GM23338 (cell line): ENCODE measurements at regions not wholly inside any gene's neighbourhood (a gene's known extent, or its start where the extent isn't known, plus 50 kb on each side); places are given as distances from the start of the nearest gene placed in this dataset.

Experiments
- ATAC-seq: fragments of 200-7000 bp; cut with Tn5 transposase; 3 replicates; pipeline ENCODE4 v1.9.1; 2020
- DNase-seq: peaks from one replicate; pipeline ENCODE4 v3.0.0-alpha.2; 2015; ENCODE audit warnings: low spot score
- H2AFZ ChIP-seq: fragments of 200-600 bp; sonication (generic); 2 replicates; pipeline ENCODE4 v1.8.0; 2016; ENCODE audit warnings: antibody characterized with exemption, mild to moderate bottlenecking, moderate library complexity
- H3F3A ChIP-seq: fragments of 200-600 bp; sonication (generic); replicated peaks from 2 replicates; pipeline ENCODE4 v1.8.0; 2017; ENCODE audit warnings: antibody characterized with exemption, mixed run types, low read depth
- H3K27ac ChIP-seq: fragments of 200-600 bp; sonication (generic); 2 replicates; pipeline ENCODE4 v1.6.1; 2016; ENCODE audit warnings: low read depth
- H3K27me3 ChIP-seq: fragments of 200-600 bp; sonication (generic); 2 replicates; pipeline ENCODE4 v1.8.0; 2016; ENCODE audit warnings: mild to moderate bottlenecking, mixed run types, moderate library complexity; ENCODE audit not compliant: insufficient read depth
- H3K36me3 ChIP-seq: fragments of 200-600 bp; sonication (generic); 2 replicates; pipeline ENCODE4 v1.8.0; 2016; ENCODE audit warnings: mild to moderate bottlenecking; ENCODE audit not compliant: insufficient read depth
- H3K4me1 ChIP-seq: fragments of 200-600 bp; sonication (generic); 2 replicates; pipeline ENCODE4 v1.8.0; 2016; ENCODE audit warnings: mild to moderate bottlenecking, moderate library complexity; ENCODE audit not compliant: insufficient read depth
- H3K4me2 ChIP-seq: fragments of 200-600 bp; sonication (generic); 2 replicates; pipeline ENCODE4 v1.7.1; 2017; ENCODE audit warnings: mixed run types
- H3K4me3 ChIP-seq: fragments of 200-600 bp; sonication (generic); 2 replicates; pipeline ENCODE4 v1.6.1; 2016; ENCODE audit warnings: mixed run types
- H3K79me2 ChIP-seq: fragments of 200-600 bp; sonication (generic); replicated peaks from 2 replicates; pipeline ENCODE4 v1.8.0; 2017; ENCODE audit warnings: mild to moderate bottlenecking; ENCODE audit not compliant: insufficient read depth
- H3K9me2 ChIP-seq: fragments of 200-600 bp; sonication (generic); 2 replicates; pipeline ENCODE4 v1.8.0; 2017; ENCODE audit not compliant: insufficient read depth
- H4K20me1 ChIP-seq: fragments of 200-600 bp; sonication (generic); replicated peaks from 2 replicates; pipeline ENCODE4 v1.8.0; 2017; ENCODE audit warnings: mild to moderate bottlenecking; ENCODE audit not compliant: insufficient read depth
- H3K27ac Mint-ChIP-seq: 2 replicates; pipeline ENCODE4 v1.8.0; 2020; ENCODE audit warnings: inconsistent platforms, mild to moderate bottlenecking, moderate library complexity, mixed read lengths
- H3K27me3 Mint-ChIP-seq: 3 replicates; pipeline ENCODE4 v1.8.0; 2022; ENCODE audit warnings: low read depth, mild to moderate bottlenecking, moderate library complexity, mixed read lengths, inconsistent platforms; ENCODE audit not compliant: insufficient read depth, poor library complexity
- H3K36me3 Mint-ChIP-seq: 3 replicates; pipeline ENCODE4 v1.8.0; 2021; ENCODE audit warnings: low read depth, mild to moderate bottlenecking, inconsistent platforms, moderate library complexity, mixed read lengths
- H3K4me1 Mint-ChIP-seq: 3 replicates; pipeline ENCODE4 v1.8.0; 2020; ENCODE audit warnings: mild to moderate bottlenecking, inconsistent platforms, mixed read lengths
- H3K4me3 Mint-ChIP-seq: 3 replicates; pipeline ENCODE4 v1.8.0; 2021; ENCODE audit warnings: moderate library complexity, mild to moderate bottlenecking, inconsistent platforms, mixed read lengths
- H3K9me3 Mint-ChIP-seq: 3 replicates; pipeline ENCODE4 v1.8.0; 2020; ENCODE audit warnings: moderate library complexity, mild to moderate bottlenecking, inconsistent platforms, mixed read lengths
- CREB1 ChIP-seq: fragments of 250-450 bp; sonication (Bioruptor Pico); IDR thresholded peaks from 2 replicates; pipeline ENCODE4 v1.5.0; 2020; ENCODE audit warnings: low read depth, mild to moderate bottlenecking, moderate library complexity
- CTCF ChIP-seq, 2 experiments: fragments of 200-600 bp in 1 of 2; sonication (generic) in 1 of 2; conservative IDR thresholded peaks; 2 replicates each; pipeline versions ENCODE4 v1.5.1 to v1.6.1; 2016 to 2017; ENCODE audit warnings: antibody characterized with exemption in 2 of 2, low read depth in 2 of 2, mild to moderate bottlenecking in 2 of 2, moderate library complexity in 1 of 2
- ETS1 ChIP-seq: IDR thresholded peaks from 2 replicates; pipeline ENCODE4 v1.6.1; 2016; ENCODE audit warnings: antibody characterized with exemption
- EZH2 ChIP-seq: fragments of 200-600 bp; sonication (generic); IDR thresholded peaks from one replicate; pipeline ENCODE4 v1.8.0; 2017; ENCODE audit warnings: antibody characterized with exemption, mild to moderate bottlenecking, low read depth; ENCODE audit not compliant: unreplicated experiment
- EZH2phosphoT487 ChIP-seq: fragments of 200-600 bp; sonication (generic); IDR thresholded peaks from one replicate; pipeline ENCODE4 v1.8.1; 2018; ENCODE audit warnings: antibody characterized with exemption; ENCODE audit not compliant: unreplicated experiment
- JUNB ChIP-seq: IDR thresholded peaks from one replicate; pipeline ENCODE4 v1.6.1; 2016; ENCODE audit warnings: antibody characterized with exemption; ENCODE audit not compliant: unreplicated experiment
- NANOG ChIP-seq: IDR thresholded peaks from 2 replicates; pipeline ENCODE4 v1.6.1; 2016; ENCODE audit warnings: antibody characterized with exemption, borderline replicate concordance
- POLR2AphosphoS5 ChIP-seq: IDR thresholded peaks from 2 replicates; pipeline ENCODE4 v1.6.1; 2016; ENCODE audit warnings: antibody characterized with exemption, low read depth
- REST ChIP-seq: IDR thresholded peaks from one replicate; pipeline ENCODE4 v1.6.1; 2018; ENCODE audit warnings: antibody characterized with exemption; ENCODE audit not compliant: unreplicated experiment
- STAT1 ChIP-seq: IDR thresholded peaks from one replicate; pipeline ENCODE4 v1.6.1; 2016; ENCODE audit warnings: antibody characterized with exemption; ENCODE audit not compliant: unreplicated experiment
- ZNF114 ChIP-seq: fragments of 250-450 bp; sonication (Bioruptor Pico); IDR thresholded peaks from 2 replicates; pipeline ENCODE4 v1.5.0; 2020; ENCODE audit warnings: mild to moderate bottlenecking, moderate library complexity
- ZNF331 ChIP-seq: fragments of 250-450 bp; sonication (Bioruptor Pico); IDR thresholded peaks from 2 replicates; pipeline ENCODE4 v1.5.0; 2020; ENCODE audit warnings: low read depth, mild to moderate bottlenecking, moderate library complexity
- ZNF462 ChIP-seq: fragments of 250-450 bp; sonication (Bioruptor Pico); IDR thresholded peaks from 2 replicates; pipeline ENCODE4 v1.5.0; 2020; ENCODE audit warnings: mild to moderate bottlenecking, moderate library complexity

GRCh38 chr17:6233856-6234255, 163.7 kb downstream of the WSCD1 start:
- H3K27me3 Mint-ChIP-seq = peaks cover 13% of the 10 kb centered on the region
- Histone ChIP-seq H3K27me3 (no peaks in the 10 kb centered on the region), H3K9me2 (no peaks in the 10 kb centered on the region), H3K27ac (no peak overlapping the region), H3F3A (peaks cover 4% of the 10 kb centered on the region; the same call in 1 of the 2 replicates), H4K20me1 (no peaks in the 10 kb centered on the region), H3K79me2 (no peaks in the 10 kb centered on the region), H3K36me3 (no peaks in the 10 kb centered on the region), H3K4me2 (no peak overlapping the region), H3K4me3 (no peak overlapping the region), H2AFZ (no peak overlapping the region), H3K4me1 (peaks cover 17% of the 10 kb centered on the region)
- ATAC-seq (no peak), DNase-seq (no peak)
- no peak overlapping the region for H3K4me3 Mint-ChIP-seq
- TF ChIP-seq ZNF114 (no peak), STAT1 (no peak), POLR2AphosphoS5 (no peak), REST (no peak), NANOG (no peak), ETS1 (no peak), EZH2 (no peak), JUNB (no peak), ZNF331 (CRISPR knock-in tag) (no peak), CREB1 (no peak), ZNF462 (no peak), EZH2phosphoT487 (no peak), CTCF (conservative IDR thresholded peaks at IDR 0.05; ENCODE audit: low read depth in 2 of 2) (no peak)
- no peaks in the 10 kb centered on the region for H3K36me3 Mint-ChIP-seq
- H3K4me1 Mint-ChIP-seq = peaks cover 14% of the 10 kb centered on the region; the same call in 2 of the 3 replicates
- no peaks in the 10 kb centered on the region for H3K9me3 Mint-ChIP-seq
- no peak overlapping the region for H3K27ac Mint-ChIP-seq
